Parathyroid adenoma (tissue), 2 donors: ENCODE measurements at regions not wholly inside any gene's neighbourhood (a gene's known extent, or its start where the extent isn't known, plus 50 kb on each side); places are given as distances from the start of the nearest gene placed in this dataset.

ENCODE experiments used
- H2AFZ ChIP-seq: fragments of 300-600 bp; sonication (generic); one replicate; pipeline ENCODE4 v1.7.0; 2017; ENCODE audit warnings: antibody characterized with exemption, mild to moderate bottlenecking
- H3K27ac ChIP-seq: fragments of 300-600 bp; sonication (generic); one replicate; pipeline ENCODE4 v1.7.0; 2017
- H3K27me3 ChIP-seq: fragments of 300-600 bp; sonication (generic); one replicate; pipeline ENCODE4 v1.7.0; 2017; ENCODE audit warnings: low read length; ENCODE audit not compliant: control insufficient read depth, insufficient read depth
- H3K36me3 ChIP-seq: fragments of 300-600 bp; sonication (generic); one replicate; pipeline ENCODE4 v1.7.0; 2017; ENCODE audit warnings: low read length; ENCODE audit not compliant: control insufficient read depth, insufficient read depth
- H3K4me1 ChIP-seq: fragments of 300-600 bp; sonication (generic); one replicate; pipeline ENCODE4 v1.7.0; 2017; ENCODE audit warnings: control low read depth
- H3K4me2 ChIP-seq: fragments of 300-600 bp; sonication (generic); one replicate; pipeline ENCODE4 v1.7.0; 2017; ENCODE audit warnings: low read length
- H3K4me3 ChIP-seq: fragments of 300-600 bp; sonication (generic); one replicate; pipeline ENCODE4 v1.7.0; 2017; ENCODE audit warnings: low read depth, low read length
- H3K79me2 ChIP-seq: fragments of 300-600 bp; sonication (generic); one replicate; pipeline ENCODE4 v1.7.0; 2017; ENCODE audit warnings: control low read depth
- H3K9ac ChIP-seq: fragments of 300-600 bp; sonication (generic); one replicate; pipeline ENCODE4 v1.7.0; 2017; ENCODE audit warnings: mild to moderate bottlenecking
- H3K9me3 ChIP-seq: fragments of 300-600 bp; sonication (generic); one replicate; pipeline ENCODE4 v1.7.0; 2017; ENCODE audit warnings: low read length; ENCODE audit not compliant: control insufficient read depth
- TF ChIP-seq, protein P1 (sequence below): fragments of 300-600 bp; sonication (generic); IDR thresholded peaks from one replicate; pipeline ENCODE4 v1.7.0; 2017; ENCODE audit warnings: antibody characterized with exemption, mild to moderate bottlenecking
- donor health status: primary hyperparathyroidism.

DNA sequence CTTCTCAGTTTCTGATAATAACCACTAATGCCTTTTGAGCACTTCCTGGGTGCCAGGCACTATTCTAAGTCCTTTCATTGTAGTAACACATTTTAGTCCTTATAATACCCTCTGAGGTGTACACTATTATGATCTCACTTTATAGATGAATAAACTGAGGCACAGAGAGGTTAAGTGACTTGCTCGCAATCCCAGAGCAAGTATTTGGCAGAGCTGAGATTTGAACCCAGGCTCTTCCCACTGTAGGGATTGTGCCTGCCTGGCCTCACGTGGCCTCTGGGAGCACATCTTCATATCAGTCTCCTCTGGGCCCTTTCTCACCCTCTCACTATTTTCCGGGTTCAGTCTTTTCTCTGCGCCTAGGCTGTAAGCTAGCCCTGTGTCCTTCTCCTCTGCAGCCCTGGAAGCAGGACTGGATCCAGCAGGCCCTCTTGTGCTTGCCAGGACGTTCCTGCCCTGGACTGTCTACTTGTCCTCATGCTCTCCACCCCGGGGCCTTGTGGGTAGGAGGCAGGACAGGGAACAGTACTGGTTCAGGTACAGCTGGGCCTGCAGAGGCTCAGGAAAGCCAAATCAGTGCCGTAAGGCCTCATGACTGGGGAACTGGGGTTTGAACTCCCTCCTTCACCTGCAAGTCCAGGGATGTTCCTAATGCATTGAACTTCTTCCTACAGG, 139.6 kb downstream of the VEGFA start:
- Histone ChIP-seq H3K27ac (no peak overlapping the region), H3K36me3 (no peaks in the 10 kb centered on the region), H3K9me3 (no peaks in the 10 kb centered on the region), H3K4me3 (no peak overlapping the region), H3K4me2 (no peak overlapping the region), H3K4me1 (no peaks in the 10 kb centered on the region), H2AFZ (no peak overlapping the region), H3K79me2 (no peaks in the 10 kb centered on the region), H3K27me3 (no peaks in the 10 kb centered on the region), H3K9ac (no peak overlapping the region)
- TF ChIP-seq, protein P1, sequence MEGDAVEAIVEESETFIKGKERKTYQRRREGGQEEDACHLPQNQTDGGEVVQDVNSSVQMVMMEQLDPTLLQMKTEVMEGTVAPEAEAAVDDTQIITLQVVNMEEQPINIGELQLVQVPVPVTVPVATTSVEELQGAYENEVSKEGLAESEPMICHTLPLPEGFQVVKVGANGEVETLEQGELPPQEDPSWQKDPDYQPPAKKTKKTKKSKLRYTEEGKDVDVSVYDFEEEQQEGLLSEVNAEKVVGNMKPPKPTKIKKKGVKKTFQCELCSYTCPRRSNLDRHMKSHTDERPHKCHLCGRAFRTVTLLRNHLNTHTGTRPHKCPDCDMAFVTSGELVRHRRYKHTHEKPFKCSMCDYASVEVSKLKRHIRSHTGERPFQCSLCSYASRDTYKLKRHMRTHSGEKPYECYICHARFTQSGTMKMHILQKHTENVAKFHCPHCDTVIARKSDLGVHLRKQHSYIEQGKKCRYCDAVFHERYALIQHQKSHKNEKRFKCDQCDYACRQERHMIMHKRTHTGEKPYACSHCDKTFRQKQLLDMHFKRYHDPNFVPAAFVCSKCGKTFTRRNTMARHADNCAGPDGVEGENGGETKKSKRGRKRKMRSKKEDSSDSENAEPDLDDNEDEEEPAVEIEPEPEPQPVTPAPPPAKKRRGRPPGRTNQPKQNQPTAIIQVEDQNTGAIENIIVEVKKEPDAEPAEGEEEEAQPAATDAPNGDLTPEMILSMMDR = no peak

DNA sequence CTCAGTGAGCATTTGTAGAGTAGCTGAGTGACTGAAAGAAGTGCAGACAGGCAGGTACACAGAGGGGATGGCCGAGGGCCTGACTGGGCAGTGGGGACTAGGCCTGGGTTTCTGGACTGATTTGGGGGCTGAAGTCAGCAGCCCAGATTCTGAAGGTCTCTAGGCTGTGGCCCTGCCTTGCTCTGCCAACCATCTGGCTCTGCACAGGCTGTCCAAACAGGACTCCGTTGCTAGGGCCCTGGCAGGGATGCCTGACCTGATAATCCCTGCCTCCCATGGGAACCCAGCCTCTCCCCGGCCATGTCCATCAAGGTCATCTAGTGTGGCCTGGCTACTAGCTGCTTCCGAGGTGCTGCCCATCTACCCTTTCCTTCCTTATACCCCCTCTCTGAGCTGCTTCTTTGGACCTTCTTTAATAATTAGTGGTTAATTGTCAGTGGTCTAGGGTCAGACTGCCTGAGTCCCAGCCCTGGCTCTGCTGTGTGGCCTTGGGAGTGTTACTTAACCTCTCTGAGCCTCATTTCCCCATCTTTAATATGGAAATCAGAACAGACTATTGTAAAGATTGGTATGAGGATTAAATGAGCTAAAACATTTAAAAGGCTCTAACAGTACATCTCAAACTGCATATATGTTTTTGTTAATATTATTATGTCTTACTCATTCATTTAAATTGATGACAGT, 137.9 kb downstream of the VEGFA start:
- H3K4me3 ChIP-seq = no peak overlapping the region
- TF ChIP-seq, protein P1 = no peak
- H3K79me2 ChIP-seq = no peaks in the 10 kb centered on the region
- H3K36me3 ChIP-seq = no peaks in the 10 kb centered on the region
- H3K4me1 ChIP-seq = no peaks in the 10 kb centered on the region
- no peaks in the 10 kb centered on the region for H3K27me3 ChIP-seq
- no peaks in the 10 kb centered on the region for H3K9me3 ChIP-seq
- H2AFZ ChIP-seq = no peak overlapping the region
- no peak overlapping the region for H3K4me2 ChIP-seq
- no peak overlapping the region for H3K27ac ChIP-seq
- no peak overlapping the region for H3K9ac ChIP-seq

DNA sequence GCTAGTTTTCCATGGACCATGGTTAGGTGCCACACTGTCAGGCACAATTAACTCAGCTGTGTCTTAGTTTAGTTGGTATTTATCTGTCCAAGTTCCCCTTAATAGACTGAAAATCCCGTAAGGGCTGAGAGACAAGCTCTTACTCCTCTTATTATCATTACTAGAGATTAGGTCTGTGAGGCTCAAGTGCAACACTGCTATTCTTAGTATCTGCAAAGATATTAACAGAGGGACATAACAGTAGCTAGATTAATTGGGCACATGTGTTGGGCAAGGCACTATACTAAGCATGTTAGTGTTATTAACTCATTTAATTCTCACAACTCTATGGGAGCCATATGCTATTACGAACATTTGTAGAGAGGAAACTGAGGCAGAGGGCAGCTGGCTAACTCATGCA, 137.3 kb downstream of the VEGFA start:
- H2AFZ ChIP-seq = no peak overlapping the region
- no peaks in the 10 kb centered on the region for H3K9me3 ChIP-seq
- TF ChIP-seq, protein P1 = no peak
- no peaks in the 10 kb centered on the region for H3K36me3 ChIP-seq
- H3K27ac ChIP-seq = no peak overlapping the region
- no peak overlapping the region for H3K4me3 ChIP-seq
- no peak overlapping the region for H3K9ac ChIP-seq
- H3K79me2 ChIP-seq = no peaks in the 10 kb centered on the region
- no peaks in the 10 kb centered on the region for H3K27me3 ChIP-seq
- H3K4me2 ChIP-seq = no peak overlapping the region
- no peaks in the 10 kb centered on the region for H3K4me1 ChIP-seq

DNA sequence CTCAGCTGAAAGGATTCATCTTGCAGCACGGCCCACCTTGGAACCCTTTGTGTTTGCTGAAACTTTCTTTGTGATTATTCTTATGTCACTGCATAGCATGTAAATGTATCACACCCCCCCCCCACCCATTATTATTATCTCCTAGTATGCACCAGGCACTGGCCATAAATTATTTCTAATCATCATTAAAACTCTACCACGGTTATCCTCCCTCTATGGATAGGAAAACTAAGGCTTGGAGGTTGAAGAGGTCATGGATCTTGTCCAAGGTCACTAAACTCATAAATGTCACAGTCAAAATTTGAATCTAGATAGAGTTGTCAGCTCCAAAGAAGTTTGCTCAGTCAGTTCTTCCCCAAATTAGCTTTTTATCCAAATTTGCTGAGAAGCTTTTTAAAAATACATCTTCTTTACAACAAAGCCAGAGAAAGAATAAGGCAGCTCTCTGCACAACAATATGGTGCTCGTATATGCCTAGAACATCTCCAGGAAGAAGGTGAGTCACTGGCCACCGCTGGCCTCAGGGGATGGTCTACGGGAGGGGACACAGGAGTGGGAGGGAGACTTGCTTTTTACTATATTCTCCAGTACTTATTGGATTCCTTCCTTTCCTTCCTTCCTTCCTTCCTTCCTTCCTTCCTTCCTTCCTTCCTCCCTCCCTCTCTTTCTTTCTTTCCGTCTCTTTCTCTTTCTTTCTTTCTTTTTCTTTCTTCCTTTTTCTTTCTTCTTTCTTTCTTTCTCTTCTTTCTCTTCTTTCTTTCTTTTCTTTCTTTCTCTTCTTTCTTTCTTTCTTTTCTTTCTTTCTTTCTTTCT, 134.5 kb downstream of the VEGFA start:
- Histone ChIP-seq H3K27ac (no peak overlapping the region), H3K4me3 (no peak overlapping the region), H2AFZ (no peak overlapping the region), H3K79me2 (no peaks in the 10 kb centered on the region), H3K27me3 (no peaks in the 10 kb centered on the region), H3K4me1 (peaks cover 4% of the 10 kb centered on the region), H3K36me3 (no peaks in the 10 kb centered on the region), H3K9me3 (no peaks in the 10 kb centered on the region), H3K9ac (no peak overlapping the region), H3K4me2 (no peak overlapping the region)
- TF ChIP-seq, protein P1 = no peak
